MM.1S (cell line): ENCODE measurements at regions not wholly inside any gene's neighbourhood (a gene's known extent, or its start where the extent isn't known, plus 50 kb on each side); places are given as distances from the start of the nearest gene placed in this dataset.

ENCODE experiments used
- EZH2 ChIP-seq: fragments of 300-600 bp; sonication (generic); optimal IDR thresholded peaks from 2 replicates; pipeline ENCODE3; 2017; ENCODE audit warnings: low read depth, mild to moderate bottlenecking, antibody characterized with exemption, low read length, mixed read lengths
- EZH2phosphoT487 ChIP-seq: fragments of 300-600 bp; sonication (generic); IDR thresholded peaks from 2 replicates; pipeline ENCODE4 v1.6.1; 2018; ENCODE audit warnings: antibody characterized with exemption, low read length
- TF ChIP-seq, protein P1 (sequence below): fragments of 300-600 bp; sonication (generic); IDR thresholded peaks from 2 replicates; pipeline ENCODE4 v1.5.1; 2016; ENCODE audit warnings: antibody characterized with exemption, low read length, mixed read lengths

GRCh38 chr20:58038123-58038654, 190.3 kb downstream of the ANKRD60 start:
- TF ChIP-seq, protein P1, sequence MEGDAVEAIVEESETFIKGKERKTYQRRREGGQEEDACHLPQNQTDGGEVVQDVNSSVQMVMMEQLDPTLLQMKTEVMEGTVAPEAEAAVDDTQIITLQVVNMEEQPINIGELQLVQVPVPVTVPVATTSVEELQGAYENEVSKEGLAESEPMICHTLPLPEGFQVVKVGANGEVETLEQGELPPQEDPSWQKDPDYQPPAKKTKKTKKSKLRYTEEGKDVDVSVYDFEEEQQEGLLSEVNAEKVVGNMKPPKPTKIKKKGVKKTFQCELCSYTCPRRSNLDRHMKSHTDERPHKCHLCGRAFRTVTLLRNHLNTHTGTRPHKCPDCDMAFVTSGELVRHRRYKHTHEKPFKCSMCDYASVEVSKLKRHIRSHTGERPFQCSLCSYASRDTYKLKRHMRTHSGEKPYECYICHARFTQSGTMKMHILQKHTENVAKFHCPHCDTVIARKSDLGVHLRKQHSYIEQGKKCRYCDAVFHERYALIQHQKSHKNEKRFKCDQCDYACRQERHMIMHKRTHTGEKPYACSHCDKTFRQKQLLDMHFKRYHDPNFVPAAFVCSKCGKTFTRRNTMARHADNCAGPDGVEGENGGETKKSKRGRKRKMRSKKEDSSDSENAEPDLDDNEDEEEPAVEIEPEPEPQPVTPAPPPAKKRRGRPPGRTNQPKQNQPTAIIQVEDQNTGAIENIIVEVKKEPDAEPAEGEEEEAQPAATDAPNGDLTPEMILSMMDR, result no peak
- TF ChIP-seq EZH2 (no peak), EZH2phosphoT487 (no peak)
